SK-MEL-5 (cell line): ENCODE measurements at regions not wholly inside any gene's neighbourhood (a gene's known extent, or its start where the extent isn't known, plus 50 kb on each side); places are given as distances from the start of the nearest gene placed in this dataset.
A peak's percentile ranks its signal among the peaks of the same experiment; 100 is the strongest.

Source experiments
- DNase-seq: peaks from one replicate; pipeline ENCODE4 v3.0.0-alpha.2; 2016; ENCODE audit warnings: low read depth, low spot score
- in situ Hi-C: cut with HindIII; loops from 2 replicates; pipeline ENCODE4 v1.10.0; 2016; ENCODE audit warnings: low sequenced_read_pairs, high pct_unique_total_duplicates, low pct_unique_long_range_greater_than_20kb

DNA sequence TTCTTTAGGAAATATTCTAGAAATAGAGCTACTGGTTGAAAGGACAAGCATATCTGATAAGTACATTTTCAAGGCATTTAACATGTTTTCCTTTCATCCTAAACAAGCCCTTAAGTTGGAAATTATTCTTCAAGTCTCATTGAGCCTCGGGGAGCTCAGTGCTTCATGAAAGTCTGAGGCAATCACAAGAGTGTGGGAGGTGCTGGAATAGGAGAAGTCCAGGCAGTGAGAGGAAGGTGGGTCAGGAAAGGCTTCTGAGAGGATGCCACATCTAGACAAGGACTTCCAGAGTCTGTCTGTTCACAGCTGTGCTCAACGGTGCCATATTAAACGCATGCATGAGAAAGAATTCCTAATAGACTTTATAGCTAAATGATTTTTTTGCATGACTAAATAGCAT is 69.8 kb downstream of the CD83 start:
- in situ Hi-C loops = no loop called here
- DNase-seq = no peak

- no peak for DNase-seq
- in situ Hi-C loops = no loop called here
Observed at GRCh38 chr6:14189074-14189473, 71.5 kb downstream of the CD83 start.

DNA sequence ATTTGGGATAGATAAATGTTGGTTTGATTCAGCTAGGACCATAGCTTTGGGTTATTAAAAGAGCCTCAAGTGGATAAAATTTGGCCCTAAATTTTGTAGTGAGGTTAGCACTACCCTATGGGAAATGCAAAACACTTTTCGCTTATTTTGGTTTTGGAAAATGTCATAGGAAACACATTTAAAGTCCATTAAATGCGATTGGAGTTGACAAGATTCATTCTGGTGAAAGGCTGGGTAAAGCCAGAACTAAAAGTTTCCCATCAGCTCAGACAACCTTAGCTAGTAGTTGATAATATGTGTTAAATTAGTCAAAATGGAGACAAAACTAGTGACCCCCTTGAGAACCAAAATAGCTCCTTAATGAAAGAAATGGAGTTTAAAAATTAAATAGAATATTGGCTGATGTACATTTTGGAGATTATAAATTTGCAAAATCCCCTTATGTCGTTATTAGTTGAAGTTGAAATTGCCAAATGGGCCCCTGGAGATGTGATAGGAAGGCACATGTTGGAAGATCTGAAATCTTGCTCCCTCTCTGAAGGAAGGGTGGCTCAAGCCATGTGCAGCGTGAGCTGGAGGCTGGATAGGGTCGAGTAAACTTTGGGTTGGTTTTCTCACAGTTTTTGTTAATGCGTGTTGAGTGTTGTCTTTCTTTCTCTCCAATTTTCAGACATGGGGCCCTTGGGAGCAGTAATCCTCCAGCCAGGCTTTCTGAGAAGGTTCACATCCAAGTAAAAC is 72.8 kb downstream of the CD83 start:
- in situ Hi-C loops = no loop called here
- no peak for DNase-seq

GRCh38 chr6:14190929-14191224 is 73.3 kb downstream of the CD83 start:
- no peak for DNase-seq
- in situ Hi-C loops = no loop called here

- no peak for DNase-seq
- in situ Hi-C loops = no loop called here
Observed at GRCh38 chr6:14191761-14192160, 74.2 kb downstream of the CD83 start.

DNA sequence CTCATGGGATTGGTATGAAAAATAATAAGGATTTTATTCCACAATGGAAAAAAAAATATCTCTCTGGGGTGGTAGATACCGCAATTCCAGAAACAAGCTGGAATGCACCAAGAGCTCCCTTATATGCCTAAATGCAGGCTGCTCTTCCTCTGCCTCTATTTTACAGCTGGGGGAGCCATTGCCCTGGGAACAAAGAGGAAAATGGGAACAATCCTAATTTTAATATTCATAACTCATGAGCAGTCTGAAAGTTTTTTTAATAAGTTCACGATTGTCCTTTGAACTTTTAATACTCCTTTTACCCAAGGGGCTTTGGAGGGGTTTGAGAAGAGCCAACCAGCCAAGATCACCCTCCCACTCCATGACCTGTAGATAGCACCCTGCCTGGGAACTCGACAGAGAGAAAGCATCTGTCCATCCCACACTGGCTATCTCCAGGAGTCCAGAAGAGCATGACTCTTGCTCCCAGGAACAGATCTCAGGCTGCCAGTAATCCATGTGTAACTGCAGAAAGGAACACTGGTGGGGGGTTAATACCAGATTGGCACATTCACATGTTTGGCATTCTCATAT is 74.7 kb downstream of the CD83 start:
- in situ Hi-C loops = no loop called here
- no peak for DNase-seq

DNA sequence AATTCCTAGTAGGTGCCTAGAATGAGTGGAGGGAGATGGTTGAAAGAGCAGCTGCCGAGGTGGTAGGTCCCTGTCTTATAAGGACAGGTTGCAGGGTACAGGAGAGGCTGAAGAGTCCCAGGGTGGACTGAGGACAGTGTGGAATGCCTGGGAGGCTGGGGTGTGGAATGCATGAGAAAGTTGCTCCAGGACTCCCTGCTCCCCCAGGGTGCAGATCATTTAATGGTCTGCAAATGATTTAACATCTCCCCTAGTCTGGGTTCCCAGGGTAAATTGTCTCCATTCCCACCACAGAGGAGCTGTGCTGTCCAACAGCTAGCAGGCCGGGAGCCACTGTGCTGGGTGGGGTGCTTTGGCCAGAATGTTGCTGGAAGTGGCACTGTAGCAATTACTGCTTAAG is 76.0 kb downstream of the CD83 start:
- no peak for DNase-seq
- in situ Hi-C loops = no loop called here

GRCh38 chr6:14194483-14194882 is 76.9 kb downstream of the CD83 start:
- no peak for DNase-seq
- in situ Hi-C loops = no loop called here

DNA sequence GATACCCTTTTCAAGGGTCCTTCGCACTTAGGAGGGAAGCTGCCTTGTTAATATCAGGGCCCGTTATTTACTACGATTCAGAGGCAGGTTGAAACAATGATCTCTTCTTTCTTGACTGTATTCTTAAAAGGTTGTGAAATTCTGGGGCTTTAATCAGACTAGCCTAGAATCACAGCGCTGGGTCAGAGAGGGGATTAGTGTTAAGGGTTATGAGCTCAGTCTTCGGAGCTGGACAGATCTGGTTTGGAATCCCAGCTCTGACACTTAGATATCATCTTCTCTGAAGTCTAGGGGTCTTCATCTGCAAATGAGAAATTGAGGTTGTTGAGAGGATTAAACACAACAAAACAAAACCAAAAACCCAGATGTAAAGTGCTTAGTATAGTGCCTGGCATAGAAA is 77.4 kb downstream of the CD83 start:
- in situ Hi-C loops = no loop called here

DNA sequence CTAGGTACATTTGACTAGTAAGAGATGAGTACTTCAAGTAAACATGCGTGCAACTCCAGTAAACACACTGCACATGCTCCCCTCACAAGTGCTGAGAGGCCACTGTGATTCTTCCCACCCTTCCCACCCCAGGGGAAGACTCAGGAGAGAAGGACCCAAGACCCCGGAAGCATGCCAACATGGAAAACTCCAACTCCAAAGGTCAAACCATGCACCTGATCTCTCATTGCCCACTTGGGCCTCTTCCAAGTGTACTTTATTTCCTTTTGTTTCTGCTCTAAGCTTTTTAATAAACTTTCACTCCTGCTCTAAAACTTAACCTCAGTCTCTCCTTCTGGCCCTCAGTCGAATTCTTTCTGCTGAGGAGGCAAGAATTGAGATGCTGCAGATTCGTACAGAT is 78.5 kb downstream of the CD83 start:
- DNase-seq = no peak
- in situ Hi-C loops = no loop called here

More for the DNA sequence above, 77.4 kb downstream of the CD83 start:
- DNase-seq = no peak

- in situ Hi-C loops = no loop called here
- no peak for DNase-seq
Observed at GRCh38 chr6:14197118-14197517, 79.5 kb downstream of the CD83 start.

DNA sequence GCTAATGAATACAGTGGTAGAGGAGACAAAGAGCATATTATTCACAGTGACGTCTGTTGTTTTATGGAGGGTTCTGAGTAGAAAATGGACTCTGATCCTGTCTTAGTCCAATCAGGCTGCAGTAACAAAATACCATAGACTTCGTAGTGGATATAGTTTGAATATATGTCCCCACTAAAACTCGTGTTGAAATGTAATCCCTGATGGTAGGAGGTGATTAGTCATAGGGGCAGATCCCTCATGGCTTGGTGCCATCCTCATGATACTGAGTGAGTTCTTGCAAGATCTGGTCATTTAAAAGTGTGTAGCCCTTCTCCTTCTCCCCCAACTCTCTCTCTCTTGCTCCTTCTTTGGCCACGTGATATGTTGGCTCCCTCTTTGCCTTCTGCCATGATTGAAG is 82.5 kb downstream of the CD83 start:
- in situ Hi-C loops = no loop called here
- DNase-seq = no peak

DNA sequence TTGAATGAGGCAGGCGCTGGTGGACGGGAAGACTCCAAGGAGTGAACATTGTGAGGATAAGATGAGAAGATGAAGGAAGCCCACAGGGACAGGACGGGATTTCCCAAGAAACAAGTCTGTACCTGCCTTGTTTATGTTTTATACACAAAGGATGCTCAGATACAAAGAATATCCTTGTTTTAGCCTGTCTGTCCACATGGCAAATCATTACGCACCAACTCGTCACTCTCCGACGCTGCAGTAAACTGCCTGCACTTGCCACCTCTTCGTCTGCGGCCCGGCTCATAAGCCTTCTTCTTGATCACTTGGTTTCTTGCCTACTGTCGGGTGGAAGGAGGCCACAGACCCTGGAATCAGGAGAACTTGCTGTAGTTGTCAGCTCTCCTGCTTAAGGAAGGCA is 85.4 kb downstream of the CD83 start:
- no peak for DNase-seq
- in situ Hi-C loops = no loop called here

DNA sequence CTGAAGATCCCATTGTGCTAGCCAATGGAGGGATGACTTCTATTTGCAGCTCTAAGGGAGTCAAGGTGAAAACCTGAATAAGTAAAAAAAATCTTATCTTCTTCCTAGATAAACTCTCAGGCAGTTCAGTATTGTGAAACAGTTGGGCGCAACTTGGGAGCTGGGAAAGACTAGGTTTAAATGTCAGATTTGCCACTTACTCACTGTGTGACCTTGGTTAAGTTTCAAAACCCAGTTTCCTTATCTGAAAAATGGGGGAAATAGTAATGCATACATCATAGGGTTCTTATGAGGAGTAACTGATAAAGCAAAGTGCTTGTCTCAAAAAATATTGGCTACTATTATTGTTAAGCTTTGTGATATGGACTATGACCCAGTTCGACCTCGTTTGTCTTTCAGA is 88.8 kb downstream of the CD83 start:
- in situ Hi-C loops = no loop called here
- DNase-seq = no peak

- in situ Hi-C loops = no loop called here
Observed at GRCh38 chr6:14207448-14207847, 89.9 kb downstream of the CD83 start.

GRCh38 chr6:14209000-14209399 is 91.4 kb downstream of the CD83 start:
- in situ Hi-C loops = no loop called here
- DNase-seq = no peak

More at GRCh38 chr6:14207448-14207847, 89.9 kb downstream of the CD83 start:
- DNase-seq = no peak

- in situ Hi-C loops = no loop called here
- DNase-seq = no peak
Observed at GRCh38 chr6:14210077-14210476, 92.5 kb downstream of the CD83 start.

- DNase-seq = peak; percentile 95
- in situ Hi-C loops = no loop called here
Observed at GRCh38 chr6:14210663-14211561, 93.3 kb downstream of the CD83 start.

- DNase-seq = no peak
- in situ Hi-C loops = no loop called here
Observed at GRCh38 chr6:14211562-14211942, 94.0 kb downstream of the CD83 start.
